GM12874 (cell line): ENCODE measurements at regions not wholly inside any gene's neighbourhood (a gene's known extent, or its start where the extent isn't known, plus 50 kb on each side); places are given as distances from the start of the nearest gene placed in this dataset.

Source experiments
- TF ChIP-seq, protein P1 (sequence below): IDR thresholded peaks from 2 replicates; pipeline ENCODE4 v1.5.1; 2011; ENCODE audit warnings: low read depth, mild to moderate bottlenecking, control low read depth, low read length, moderate library complexity; ENCODE audit not compliant: insufficient read depth

DNA sequence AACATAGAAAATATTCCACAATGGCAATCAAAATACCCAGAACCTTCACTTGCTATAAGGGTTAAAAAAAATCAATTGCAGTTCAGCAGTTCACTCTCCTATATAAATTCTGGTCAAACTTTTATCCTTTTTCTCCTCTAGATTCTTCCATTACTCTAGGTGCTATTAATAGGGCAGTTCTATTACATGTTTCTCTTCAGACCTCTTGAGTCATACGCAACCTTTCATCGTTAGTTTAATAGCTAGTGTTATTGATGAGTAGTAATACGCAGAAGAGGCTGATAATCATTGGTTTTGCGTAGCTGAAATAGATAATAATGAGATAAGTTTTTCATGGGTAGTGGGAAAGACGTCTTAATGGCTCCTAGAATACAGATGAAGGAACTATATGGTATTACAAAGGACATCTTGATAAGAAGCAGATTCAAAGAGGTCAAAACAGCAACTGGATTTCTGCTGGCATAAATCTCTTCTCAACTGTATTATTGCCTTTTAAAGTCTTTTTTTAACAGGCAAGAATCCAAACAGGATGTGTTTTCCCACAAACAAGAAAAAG is 118.3 kb upstream of the STARD13 start:
- TF ChIP-seq, protein P1, sequence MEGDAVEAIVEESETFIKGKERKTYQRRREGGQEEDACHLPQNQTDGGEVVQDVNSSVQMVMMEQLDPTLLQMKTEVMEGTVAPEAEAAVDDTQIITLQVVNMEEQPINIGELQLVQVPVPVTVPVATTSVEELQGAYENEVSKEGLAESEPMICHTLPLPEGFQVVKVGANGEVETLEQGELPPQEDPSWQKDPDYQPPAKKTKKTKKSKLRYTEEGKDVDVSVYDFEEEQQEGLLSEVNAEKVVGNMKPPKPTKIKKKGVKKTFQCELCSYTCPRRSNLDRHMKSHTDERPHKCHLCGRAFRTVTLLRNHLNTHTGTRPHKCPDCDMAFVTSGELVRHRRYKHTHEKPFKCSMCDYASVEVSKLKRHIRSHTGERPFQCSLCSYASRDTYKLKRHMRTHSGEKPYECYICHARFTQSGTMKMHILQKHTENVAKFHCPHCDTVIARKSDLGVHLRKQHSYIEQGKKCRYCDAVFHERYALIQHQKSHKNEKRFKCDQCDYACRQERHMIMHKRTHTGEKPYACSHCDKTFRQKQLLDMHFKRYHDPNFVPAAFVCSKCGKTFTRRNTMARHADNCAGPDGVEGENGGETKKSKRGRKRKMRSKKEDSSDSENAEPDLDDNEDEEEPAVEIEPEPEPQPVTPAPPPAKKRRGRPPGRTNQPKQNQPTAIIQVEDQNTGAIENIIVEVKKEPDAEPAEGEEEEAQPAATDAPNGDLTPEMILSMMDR, result no peak

DNA sequence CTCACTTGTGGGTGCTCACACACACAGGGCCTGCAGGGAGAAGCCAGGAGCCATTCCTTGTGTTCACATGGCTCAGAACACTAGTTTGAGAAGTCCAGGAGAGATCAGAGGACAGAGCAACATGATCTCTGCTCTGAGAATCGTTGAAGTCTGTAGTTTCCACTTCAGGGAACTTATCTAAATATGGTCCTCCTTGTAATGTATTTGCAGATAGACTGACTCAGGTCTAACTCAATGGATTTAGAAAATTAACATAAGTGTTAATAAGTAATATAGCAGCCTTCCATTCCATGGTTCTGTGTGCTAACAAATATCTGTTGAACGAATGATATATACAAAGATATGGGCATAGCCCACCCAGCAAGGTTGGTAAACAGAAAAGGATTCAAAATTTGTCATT is 119.8 kb upstream of the STARD13 start:
- TF ChIP-seq, protein P1, result no peak

DNA sequence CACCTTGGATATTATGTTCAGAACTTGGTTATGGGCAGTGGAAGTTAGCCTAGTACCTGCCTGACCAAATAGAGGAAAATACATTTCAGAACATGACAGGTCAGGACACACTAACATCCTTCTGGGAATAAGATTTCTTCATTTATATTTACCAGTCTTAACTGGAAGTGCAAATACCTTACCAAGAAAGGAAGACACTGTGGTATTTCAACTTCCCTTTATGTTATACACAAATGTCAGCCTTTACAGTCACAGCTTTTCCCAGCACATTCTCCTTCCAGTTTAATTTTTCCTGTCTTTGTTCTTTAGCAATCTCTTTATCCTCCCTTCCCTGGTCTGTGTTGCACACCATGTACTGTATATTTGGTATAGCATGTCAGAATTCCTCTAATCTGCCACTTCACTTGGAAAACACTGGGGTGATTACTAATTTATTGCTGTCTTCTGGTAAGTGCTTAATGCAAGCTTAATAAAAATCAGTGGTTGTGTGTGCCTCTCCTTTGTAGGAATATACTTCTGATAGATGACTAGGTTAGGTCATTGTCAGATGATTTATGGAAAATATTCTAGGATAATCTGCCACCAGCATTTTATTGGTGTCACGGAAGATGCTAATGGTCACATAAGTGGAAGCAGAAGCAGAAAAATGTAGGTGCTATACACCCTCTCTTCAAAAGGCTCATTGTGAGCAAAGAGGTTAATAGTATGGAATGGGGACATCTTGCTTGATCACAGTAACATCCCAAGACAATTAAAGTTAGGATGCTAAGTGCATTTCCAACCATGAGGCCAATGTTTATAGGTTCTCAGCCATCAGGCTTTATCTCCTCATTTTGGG is 124.3 kb upstream of the STARD13 start:
- TF ChIP-seq, protein P1, result no peak

DNA sequence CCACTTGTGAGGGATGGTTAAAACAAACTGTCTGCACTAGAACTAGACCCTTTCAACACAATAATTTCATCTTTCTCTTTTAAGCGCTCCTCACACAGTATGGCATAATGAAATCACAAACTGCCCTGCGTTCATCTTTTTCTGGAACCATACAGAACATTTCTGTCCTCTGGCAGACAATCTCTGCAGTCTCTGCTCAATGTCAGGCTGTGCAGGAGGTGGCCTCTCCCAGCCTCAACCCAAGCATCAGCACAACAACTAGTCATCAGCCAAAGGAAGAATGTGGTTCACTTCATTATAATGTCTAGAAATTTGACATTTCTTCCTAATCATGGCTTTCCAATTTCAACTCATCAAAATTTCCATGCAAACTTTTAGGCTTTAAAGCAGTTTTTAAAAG is 125.1 kb upstream of the STARD13 start:
- TF ChIP-seq, protein P1, result no peak

DNA sequence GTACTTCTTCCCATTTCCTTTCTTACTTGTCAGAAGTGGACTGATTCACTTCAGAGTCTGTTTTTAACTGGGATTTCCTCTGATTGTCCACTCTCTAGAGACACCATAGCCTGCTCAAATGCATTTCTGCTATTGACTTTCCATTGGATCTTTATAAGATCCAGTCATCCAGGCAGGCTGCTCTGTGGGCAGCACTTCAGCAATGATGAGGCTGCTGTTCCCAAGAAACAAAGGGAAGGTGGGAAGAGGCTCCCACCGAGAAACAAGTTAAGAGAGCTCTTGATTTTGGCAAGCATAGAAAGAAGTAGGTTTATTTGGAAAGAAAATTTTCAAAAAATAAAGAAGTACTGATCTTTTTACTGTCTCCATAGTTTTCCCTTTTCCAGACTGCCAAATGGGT is 125.8 kb upstream of the STARD13 start:
- TF ChIP-seq, protein P1, result no peak

DNA sequence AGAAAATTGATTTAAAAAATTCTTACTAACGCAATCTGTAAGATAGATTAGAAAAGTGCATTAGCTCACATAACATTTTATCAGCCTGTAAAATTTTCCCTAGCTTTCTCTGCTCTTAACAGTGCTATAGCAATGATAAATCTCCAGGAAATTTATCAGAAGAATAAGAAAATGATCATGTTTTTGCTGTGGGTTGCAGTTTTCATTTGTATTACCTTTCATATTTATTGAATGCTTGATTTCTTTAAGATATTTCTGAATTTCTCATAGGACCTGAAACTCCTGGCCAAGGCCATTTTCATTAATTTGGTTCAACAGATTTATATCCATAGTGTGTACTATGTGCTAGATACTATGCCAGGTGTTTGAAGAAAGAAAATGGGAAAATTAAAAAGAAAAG is 130.3 kb upstream of the STARD13 start:
- TF ChIP-seq, protein P1, result no peak

DNA sequence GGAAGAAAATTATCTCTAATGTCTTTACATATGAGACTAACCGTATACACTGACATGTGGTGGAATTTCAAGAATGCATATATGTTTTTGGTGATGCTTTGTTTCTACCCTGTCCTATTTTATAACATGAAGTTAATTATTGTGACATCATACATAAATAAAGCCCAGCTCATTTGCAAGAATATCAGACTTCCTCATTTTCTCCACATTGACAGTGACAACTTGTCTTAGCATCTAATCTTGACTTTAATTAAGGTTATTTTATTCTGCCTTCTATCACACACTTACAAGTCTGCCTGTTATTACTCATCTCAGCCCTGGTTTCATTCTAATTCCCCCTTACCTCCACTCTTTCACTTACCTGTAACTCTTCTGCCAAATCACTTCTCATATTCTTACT is 140.6 kb upstream of the STARD13 start:
- TF ChIP-seq, protein P1, result no peak
